ENCODE measurements at regions not wholly inside any gene's neighbourhood (a gene's known extent, or its start where the extent isn't known, plus 50 kb on each side); places are given as distances from the start of the nearest gene placed in this dataset.
"Not testable (repeated sequence)": the region's sequence is repeated elsewhere in the genome, so short reads cannot be mapped to it uniquely, and the experiment has no call there.

GRCh38 chr18:77407733-77408132 lies 158.1 kb downstream of the GALR1 start:
- DNase-seq (ENCODE audit: extremely low read depth, low read depth), result no peak
- TF ChIP-seq CTCF (IDR thresholded peaks at IDR 0.05; ENCODE audit: low read depth, low read length), result no peak

GRCh38 chr18:77421546-77421945 lies 171.9 kb downstream of the GALR1 start:
- not testable (repeated sequence) for DNase-seq (ENCODE audit: extremely low read depth, low read depth)

- no peak for DNase-seq (ENCODE audit: extremely low read depth, low read depth)
- no peak for TF ChIP-seq CTCF (IDR thresholded peaks at IDR 0.05; ENCODE audit: low read depth, low read length)
These were observed 173.6 kb downstream of the GALR1 start for GRCh38 chr18:77422974-77423867.

- TF ChIP-seq CTCF (IDR thresholded peaks at IDR 0.05; ENCODE audit: low read depth, low read length), result no peak
- DNase-seq (ENCODE audit: extremely low read depth, low read depth), result no peak
These were observed 183.4 kb downstream of the GALR1 start for GRCh38 chr18:77433076-77433475.

- DNase-seq (ENCODE audit: extremely low read depth, low read depth), result no peak
- TF ChIP-seq CTCF (IDR thresholded peaks at IDR 0.05; ENCODE audit: low read depth, low read length), result no peak
These were observed 190.2 kb downstream of the GALR1 start for GRCh38 chr18:77439888-77440287.

GRCh38 chr18:77442393-77442792 lies 192.7 kb downstream of the GALR1 start:
- no peak for TF ChIP-seq CTCF (IDR thresholded peaks at IDR 0.05; ENCODE audit: low read depth, low read length)
- DNase-seq (ENCODE audit: extremely low read depth, low read depth), result no peak

GRCh38 chr18:77444385-77444784 lies 194.7 kb downstream of the GALR1 start:
- no peak for DNase-seq (ENCODE audit: extremely low read depth, low read depth)
- no peak for TF ChIP-seq CTCF (IDR thresholded peaks at IDR 0.05; ENCODE audit: low read depth, low read length)

- no peak for DNase-seq (ENCODE audit: extremely low read depth, low read depth)
These were observed 198.4 kb downstream of the GALR1 start for GRCh38 chr18:77448046-77448445.

More at GRCh38 chr18:77448046-77448445, 198.4 kb downstream of the GALR1 start:
- no peak for TF ChIP-seq CTCF (IDR thresholded peaks at IDR 0.05; ENCODE audit: low read depth, low read length)

All from AG09319 (cell line).